ENCODE measurements at regions not wholly inside any gene's neighbourhood (a gene's known extent, or its start where the extent isn't known, plus 50 kb on each side); places are given as distances from the start of the nearest gene placed in this dataset.

GRCh38 chr2:65804777-65805176 is 372.4 kb upstream of the SPRED2 start:
- H2AFZ ChIP-seq (ENCODE audit: low read length) = no peak overlapping the region
- H3K36me3 ChIP-seq (ENCODE audit: insufficient read depth, low read length) = no peaks in the 10 kb centered on the region
- no peak overlapping the region for H3K4me2 ChIP-seq (ENCODE audit: insufficient read depth, low read length)
- H3K9me3 ChIP-seq (ENCODE audit: low read depth, low read length) = no peaks in the 10 kb centered on the region
- no peak overlapping the region for H3K27ac ChIP-seq (ENCODE audit: low read depth, low read length)
- H3K27me3 ChIP-seq (ENCODE audit: insufficient read depth, low read length) = no peaks in the 10 kb centered on the region
- no peaks in the 10 kb centered on the region for H4K20me1 ChIP-seq (ENCODE audit: insufficient read depth, low read length)
- no peaks in the 10 kb centered on the region for H3K4me1 ChIP-seq (ENCODE audit: insufficient read depth, low read length)
- TF ChIP-seq CTCF (IDR thresholded peaks at IDR 0.05; ENCODE audit: extremely low read depth, low read depth, low read length) = no peak
- H3K79me2 ChIP-seq (ENCODE audit: insufficient read depth, low read length) = no peaks in the 10 kb centered on the region
- no peak overlapping the region for H3K4me3 ChIP-seq (ENCODE audit: insufficient read depth, low read length)
- DNase-seq (ENCODE audit: insufficient read length, low spot score, missing footprints) = no peak

- Histone ChIP-seq H4K20me1 (ENCODE audit: insufficient read depth, low read length) (no peaks in the 10 kb centered on the region), H2AFZ (ENCODE audit: low read length) (no peak overlapping the region), H3K79me2 (ENCODE audit: insufficient read depth, low read length) (no peaks in the 10 kb centered on the region), H3K9me3 (ENCODE audit: low read depth, low read length) (no peaks in the 10 kb centered on the region), H3K36me3 (ENCODE audit: insufficient read depth, low read length) (no peaks in the 10 kb centered on the region), H3K4me2 (ENCODE audit: insufficient read depth, low read length) (no peak overlapping the region), H3K4me3 (ENCODE audit: insufficient read depth, low read length) (no peak overlapping the region), H3K27ac (ENCODE audit: low read depth, low read length) (no peak overlapping the region), H3K27me3 (ENCODE audit: insufficient read depth, low read length) (no peaks in the 10 kb centered on the region), H3K4me1 (ENCODE audit: insufficient read depth, low read length) (no peaks in the 10 kb centered on the region)
- no peak for DNase-seq (ENCODE audit: insufficient read length, low spot score, missing footprints)
- TF ChIP-seq CTCF (IDR thresholded peaks at IDR 0.05; ENCODE audit: extremely low read depth, low read depth, low read length) = no peak
These were observed 370.0 kb upstream of the SPRED2 start for GRCh38 chr2:65802298-65802942.

GRCh38 chr2:65800998-65801397 is 368.6 kb upstream of the SPRED2 start:
- no peak for DNase-seq (ENCODE audit: insufficient read length, low spot score, missing footprints)
- H4K20me1 ChIP-seq (ENCODE audit: insufficient read depth, low read length) = no peaks in the 10 kb centered on the region
- no peaks in the 10 kb centered on the region for H3K36me3 ChIP-seq (ENCODE audit: insufficient read depth, low read length)
- H3K4me1 ChIP-seq (ENCODE audit: insufficient read depth, low read length) = no peaks in the 10 kb centered on the region
- H3K9me3 ChIP-seq (ENCODE audit: low read depth, low read length) = no peaks in the 10 kb centered on the region
- TF ChIP-seq CTCF (IDR thresholded peaks at IDR 0.05; ENCODE audit: extremely low read depth, low read depth, low read length) = peak; percentile 46
- H3K79me2 ChIP-seq (ENCODE audit: insufficient read depth, low read length) = no peaks in the 10 kb centered on the region
- no peak overlapping the region for H3K27ac ChIP-seq (ENCODE audit: low read depth, low read length)
- no peaks in the 10 kb centered on the region for H3K27me3 ChIP-seq (ENCODE audit: insufficient read depth, low read length)
- H3K4me3 ChIP-seq (ENCODE audit: insufficient read depth, low read length) = no peak overlapping the region
- no peak overlapping the region for H3K4me2 ChIP-seq (ENCODE audit: insufficient read depth, low read length)
- H2AFZ ChIP-seq (ENCODE audit: low read length) = no peak overlapping the region

- Histone ChIP-seq H3K4me1 (ENCODE audit: insufficient read depth, low read length) (no peaks in the 10 kb centered on the region), H3K4me3 (ENCODE audit: insufficient read depth, low read length) (no peak overlapping the region)
- DNase-seq (ENCODE audit: insufficient read length, low spot score, missing footprints) = no peak
These were observed 366.9 kb upstream of the SPRED2 start for GRCh38 chr2:65799141-65799854.

More at GRCh38 chr2:65799141-65799854, 366.9 kb upstream of the SPRED2 start:
- no peaks in the 10 kb centered on the region for H3K36me3 ChIP-seq (ENCODE audit: insufficient read depth, low read length)
- H3K27ac ChIP-seq (ENCODE audit: low read depth, low read length) = no peak overlapping the region
- no peaks in the 10 kb centered on the region for H3K9me3 ChIP-seq (ENCODE audit: low read depth, low read length)
- H3K79me2 ChIP-seq (ENCODE audit: insufficient read depth, low read length) = no peaks in the 10 kb centered on the region
- H3K27me3 ChIP-seq (ENCODE audit: insufficient read depth, low read length) = no peaks in the 10 kb centered on the region
- no peak overlapping the region for H2AFZ ChIP-seq (ENCODE audit: low read length)
- TF ChIP-seq CTCF (IDR thresholded peaks at IDR 0.05; ENCODE audit: extremely low read depth, low read depth, low read length) = no peak
- H4K20me1 ChIP-seq (ENCODE audit: insufficient read depth, low read length) = no peaks in the 10 kb centered on the region
- H3K4me2 ChIP-seq (ENCODE audit: insufficient read depth, low read length) = no peak overlapping the region
